OCI-LY3 (cell line): ENCODE measurements at regions not wholly inside any gene's neighbourhood (a gene's known extent, or its start where the extent isn't known, plus 50 kb on each side); places are given as distances from the start of the nearest gene placed in this dataset.

Source experiments
- CTCF ChIP-seq: fragments of 200-600, 300-600 bp; sonication (generic); IDR thresholded peaks from 2 replicates; pipeline ENCODE4 v1.5.1; 2014; ENCODE audit warnings: antibody characterized with exemption, low read length, low read depth
- EZH2phosphoT487 ChIP-seq: fragments of 200-600 bp; shearing (Covaris generic); IDR thresholded peaks from 2 replicates; pipeline ENCODE4 v1.6.1; 2018; ENCODE audit warnings: antibody characterized with exemption, mixed run types, low read depth

DNA sequence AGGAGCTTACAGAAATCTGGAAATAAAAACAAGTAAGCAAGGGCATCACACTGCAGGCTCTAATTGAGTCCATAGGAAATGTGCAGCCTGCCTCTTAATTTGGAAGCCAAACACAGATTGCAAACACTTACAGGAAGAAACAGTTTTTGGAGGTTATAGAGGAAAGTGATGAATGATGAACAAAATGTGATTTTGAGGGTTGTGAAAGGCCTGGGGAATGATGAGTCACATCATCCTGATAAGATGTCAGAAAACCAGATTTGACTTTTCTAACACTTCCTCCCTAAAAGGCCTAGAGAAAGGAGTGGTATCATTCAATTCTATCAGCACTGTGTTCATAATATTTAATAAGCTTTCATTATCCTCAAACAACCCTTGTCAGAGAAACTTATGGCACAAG lies 96.6 kb upstream of the POU2AF2 start:
- TF ChIP-seq CTCF = no peak
- TF ChIP-seq EZH2phosphoT487 = no peak
